Retinal pigment epithelial cell (primary cell): ENCODE measurements at regions not wholly inside any gene's neighbourhood (a gene's known extent, or its start where the extent isn't known, plus 50 kb on each side); places are given as distances from the start of the nearest gene placed in this dataset.
A peak's percentile ranks its signal among the peaks of the same experiment; 100 is the strongest.
"Not testable (repeated sequence)": the region's sequence is repeated elsewhere in the genome, so short reads cannot be mapped to it uniquely, and the experiment has no call there.

Experiments
- DNase-seq: peaks from one replicate; pipeline ENCODE4 v3.0.0-alpha.2; 2010; ENCODE audit warnings: low read depth
- H3K4me3 ChIP-seq: 2 replicates; pipeline ENCODE4 v1.5.1; 2011; ENCODE audit warnings: mild to moderate bottlenecking, low read length, control low read depth, moderate library complexity
- CTCF ChIP-seq: conservative IDR thresholded peaks from 2 replicates; pipeline ENCODE4 v1.5.1; 2011; ENCODE audit warnings: low read depth, low read length, control low read depth, inconsistent platforms

GRCh38 chr16:13324851-13325250 is 423.5 kb downstream of the SHISA9 start:
- DNase-seq, result no peak
- no peak for TF ChIP-seq CTCF
- H3K4me3 ChIP-seq, result no peak overlapping the region

- H3K4me3 ChIP-seq, result no peak overlapping the region
- no peak for DNase-seq
- no peak for TF ChIP-seq CTCF
These were observed 424.0 kb downstream of the SHISA9 start for GRCh38 chr16:13325396-13325795.

- H3K4me3 ChIP-seq, result no peak overlapping the region
- TF ChIP-seq CTCF, result peak; percentile 15
- DNase-seq, result no peak
These were observed 430.5 kb downstream of the SHISA9 start for GRCh38 chr16:13331918-13332317.

- no peak for DNase-seq
- no peak for TF ChIP-seq CTCF
- no peak overlapping the region for H3K4me3 ChIP-seq
These were observed 431.4 kb downstream of the SHISA9 start for GRCh38 chr16:13332713-13333255.

- no peak for DNase-seq
- no peak for TF ChIP-seq CTCF
- no peak overlapping the region for H3K4me3 ChIP-seq
These were observed 431.9 kb downstream of the SHISA9 start for GRCh38 chr16:13333336-13333735.

- no peak overlapping the region for H3K4me3 ChIP-seq
- DNase-seq, result no peak
- TF ChIP-seq CTCF, result no peak
These were observed 434.5 kb downstream of the SHISA9 start for GRCh38 chr16:13335879-13336278.

- TF ChIP-seq CTCF, result no peak
These were observed 434.9 kb downstream of the SHISA9 start for GRCh38 chr16:13336335-13336734.

GRCh38 chr16:13336907-13337881 is 435.8 kb downstream of the SHISA9 start:
- not testable (repeated sequence) for H3K4me3 ChIP-seq, DNase-seq

More at GRCh38 chr16:13336335-13336734, 434.9 kb downstream of the SHISA9 start:
- DNase-seq, result no peak
- no peak overlapping the region for H3K4me3 ChIP-seq
